Progenitor cell of endocrine pancreas (in vitro differentiated cells): ENCODE measurements at regions not wholly inside any gene's neighbourhood (a gene's known extent, or its start where the extent isn't known, plus 50 kb on each side); places are given as distances from the start of the nearest gene placed in this dataset.

Experiments
- DNase-seq: peaks from one replicate; pipeline ENCODE4 v3.0.0; 2021; ENCODE audit warnings: low spot score; ENCODE audit not compliant: unreplicated experiment
- H3K27ac Mint-ChIP-seq: 2 replicates; pipeline ENCODE4 v1.8.0; 2021; ENCODE audit warnings: mild to moderate bottlenecking, moderate library complexity, mixed read lengths
- H3K27me3 Mint-ChIP-seq: 2 replicates; pipeline ENCODE4 v1.8.0; 2021; ENCODE audit warnings: mixed read lengths
- H3K36me3 Mint-ChIP-seq: 2 replicates; pipeline ENCODE4 v1.8.0; 2022; ENCODE audit warnings: mixed read lengths; ENCODE audit not compliant: insufficient read depth
- H3K4me1 Mint-ChIP-seq: 2 replicates; pipeline ENCODE4 v1.8.0; 2021; ENCODE audit warnings: low read depth, mixed read lengths
- H3K4me3 Mint-ChIP-seq: 2 replicates; pipeline ENCODE4 v1.8.0; 2021; ENCODE audit warnings: low read depth, mild to moderate bottlenecking, moderate library complexity, mixed read lengths
- H3K9me3 Mint-ChIP-seq: 2 replicates; pipeline ENCODE4 v1.8.0; 2021; ENCODE audit warnings: low read depth, mixed read lengths
- TF ChIP-seq, protein P1 (sequence below): fragments of 200-600 bp; sonication (generic); IDR thresholded peaks from one replicate; pipeline ENCODE4 v1.5.0; 2021; ENCODE audit warnings: antibody characterized with exemption, mild to moderate bottlenecking; ENCODE audit not compliant: unreplicated experiment

DNA sequence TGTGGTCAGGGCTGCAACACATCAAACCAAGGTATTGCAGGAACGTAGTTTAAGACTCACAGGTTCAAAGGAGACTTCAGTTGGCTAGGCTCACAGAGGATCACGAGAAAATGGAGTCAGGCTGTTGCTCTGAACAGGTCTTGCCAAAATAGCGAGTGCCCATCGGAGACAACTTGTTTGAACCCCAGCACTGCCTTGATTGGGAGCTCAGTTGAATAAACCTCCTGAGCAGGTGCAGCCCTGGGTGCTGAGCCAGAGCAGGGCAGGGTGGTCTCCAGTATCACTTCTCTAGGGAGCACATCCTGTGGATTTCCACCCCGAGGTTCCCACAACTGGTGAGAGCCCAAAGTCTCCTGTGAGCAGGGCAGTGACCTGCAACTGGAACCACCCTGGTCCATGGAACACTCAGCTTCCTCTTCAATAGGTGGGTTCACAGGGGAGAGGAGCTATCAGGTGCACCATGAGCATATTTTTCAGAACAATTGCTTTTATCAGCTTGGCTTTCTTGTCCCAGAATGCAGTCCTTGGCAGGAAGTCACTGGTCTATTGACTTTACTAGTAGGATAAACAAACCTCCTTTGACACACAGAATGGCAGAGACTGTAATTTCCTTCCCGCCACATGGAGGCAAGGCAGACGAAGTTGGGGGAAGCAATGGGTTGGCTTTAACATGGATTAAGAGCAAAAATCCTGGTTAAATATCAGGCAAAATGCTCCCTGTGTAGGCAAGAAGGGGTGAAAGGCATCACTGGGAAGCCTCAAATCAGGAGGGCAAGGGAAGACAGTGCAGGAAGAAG is 267.7 kb upstream of the FOXQ1 start:
- H3K9me3 Mint-ChIP-seq: no peaks in the 10 kb centered on the region
- H3K27ac Mint-ChIP-seq: no peak overlapping the region
- H3K27me3 Mint-ChIP-seq: peaks cover 8% of the 10 kb centered on the region
- H3K36me3 Mint-ChIP-seq: no peaks in the 10 kb centered on the region
- peaks cover 23% of the 10 kb centered on the region for H3K4me1 Mint-ChIP-seq
- DNase-seq: no peak
- no peak overlapping the region for H3K4me3 Mint-ChIP-seq
- TF ChIP-seq, protein P1, sequence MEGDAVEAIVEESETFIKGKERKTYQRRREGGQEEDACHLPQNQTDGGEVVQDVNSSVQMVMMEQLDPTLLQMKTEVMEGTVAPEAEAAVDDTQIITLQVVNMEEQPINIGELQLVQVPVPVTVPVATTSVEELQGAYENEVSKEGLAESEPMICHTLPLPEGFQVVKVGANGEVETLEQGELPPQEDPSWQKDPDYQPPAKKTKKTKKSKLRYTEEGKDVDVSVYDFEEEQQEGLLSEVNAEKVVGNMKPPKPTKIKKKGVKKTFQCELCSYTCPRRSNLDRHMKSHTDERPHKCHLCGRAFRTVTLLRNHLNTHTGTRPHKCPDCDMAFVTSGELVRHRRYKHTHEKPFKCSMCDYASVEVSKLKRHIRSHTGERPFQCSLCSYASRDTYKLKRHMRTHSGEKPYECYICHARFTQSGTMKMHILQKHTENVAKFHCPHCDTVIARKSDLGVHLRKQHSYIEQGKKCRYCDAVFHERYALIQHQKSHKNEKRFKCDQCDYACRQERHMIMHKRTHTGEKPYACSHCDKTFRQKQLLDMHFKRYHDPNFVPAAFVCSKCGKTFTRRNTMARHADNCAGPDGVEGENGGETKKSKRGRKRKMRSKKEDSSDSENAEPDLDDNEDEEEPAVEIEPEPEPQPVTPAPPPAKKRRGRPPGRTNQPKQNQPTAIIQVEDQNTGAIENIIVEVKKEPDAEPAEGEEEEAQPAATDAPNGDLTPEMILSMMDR: no peak

DNA sequence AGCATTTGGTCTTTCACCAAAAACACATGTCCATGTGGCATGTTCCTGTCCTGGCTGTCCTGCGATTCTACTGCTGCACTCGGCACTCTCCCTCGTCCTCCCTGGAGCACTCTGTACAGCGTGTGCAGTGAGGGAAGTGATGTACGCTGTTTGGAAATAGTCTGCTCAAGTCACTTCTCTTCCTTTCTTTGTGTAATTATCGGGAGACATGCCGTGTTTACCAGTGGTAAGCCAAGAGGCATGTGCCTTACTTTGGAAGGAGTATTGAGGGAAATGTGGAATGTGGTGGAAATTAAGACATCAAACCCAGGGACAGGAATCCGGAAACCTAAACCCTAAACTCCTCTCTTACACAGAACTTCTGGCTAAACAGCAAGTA is 268.5 kb upstream of the FOXQ1 start:
- Mint-ChIP-seq H3K9me3 (no peaks in the 10 kb centered on the region), H3K4me1 (peaks cover 22% of the 10 kb centered on the region), H3K4me3 (no peak overlapping the region), H3K27me3 (peaks cover 8% of the 10 kb centered on the region), H3K27ac (peak overlapping the region; percentile 42), H3K36me3 (no peaks in the 10 kb centered on the region)
- TF ChIP-seq, protein P1: no peak
- DNase-seq: no peak

DNA sequence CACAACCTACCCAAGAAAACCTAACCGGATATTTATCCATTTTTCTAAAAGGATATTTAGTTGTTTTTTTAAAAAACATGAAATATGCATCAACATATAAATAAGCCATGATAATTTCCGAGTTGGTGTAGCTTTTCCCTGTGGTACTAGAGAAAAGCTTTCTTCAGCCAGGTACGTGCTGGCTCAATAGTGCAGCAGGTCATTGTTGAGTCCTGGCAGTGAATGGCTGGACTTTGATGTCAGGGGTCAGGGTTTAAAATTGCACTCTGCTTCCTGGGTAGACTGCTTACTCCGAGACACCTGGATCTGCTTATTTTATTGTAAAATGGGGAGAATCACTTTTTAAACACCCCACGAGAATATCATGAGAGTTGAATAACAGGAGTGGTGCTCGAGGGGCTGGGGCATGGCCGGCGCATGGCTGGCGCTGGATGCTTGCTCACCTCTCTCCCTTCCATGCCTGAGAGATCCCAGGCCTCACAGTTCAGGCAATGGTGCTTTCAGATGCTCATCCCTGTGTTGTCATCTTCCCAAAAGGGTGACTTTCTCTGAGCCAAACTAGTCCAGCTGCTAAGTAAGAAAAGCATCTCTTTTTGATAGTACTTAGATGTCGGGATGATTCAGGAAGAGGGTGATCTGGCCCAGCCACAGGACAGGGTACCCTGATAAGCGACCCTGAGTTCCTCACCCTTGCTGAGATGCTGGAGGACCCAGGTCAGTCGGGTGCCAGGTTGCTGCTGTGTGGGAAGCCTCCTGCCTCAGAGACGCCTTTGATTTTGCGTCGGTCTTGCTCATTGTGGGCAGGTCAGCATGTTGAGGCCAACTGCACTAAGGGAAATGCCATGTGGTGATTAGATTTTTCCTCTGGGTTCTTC is 269.1 kb upstream of the FOXQ1 start:
- H3K27ac Mint-ChIP-seq: no peak overlapping the region
- H3K27me3 Mint-ChIP-seq: peaks cover 8% of the 10 kb centered on the region
- DNase-seq: no peak

DNA sequence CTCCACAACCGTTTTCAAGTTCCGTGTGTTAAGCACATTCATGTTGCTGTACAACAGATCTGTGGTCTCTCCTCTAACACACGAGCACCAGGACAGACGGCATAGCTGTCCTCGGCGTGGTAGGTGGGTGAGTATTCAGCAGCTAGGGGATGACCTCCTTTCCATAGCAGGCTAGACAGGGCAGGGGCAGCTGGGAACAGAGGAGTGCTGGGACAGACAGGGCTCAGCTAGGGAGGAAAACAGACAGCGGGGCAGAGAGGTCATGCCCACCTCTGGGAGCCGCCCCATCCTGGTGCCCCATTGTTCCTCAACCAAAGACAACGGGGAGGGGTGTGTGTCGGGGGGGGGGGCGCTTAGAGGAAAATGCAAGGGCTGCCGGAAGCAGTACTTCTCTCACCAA is 271.5 kb upstream of the FOXQ1 start:
- DNase-seq: no peak
- Mint-ChIP-seq H3K36me3 (no peaks in the 10 kb centered on the region), H3K4me3 (no peak overlapping the region), H3K27ac (no peak overlapping the region), H3K4me1 (peaks cover 22% of the 10 kb centered on the region), H3K9me3 (no peaks in the 10 kb centered on the region), H3K27me3 (peaks cover 8% of the 10 kb centered on the region)
- TF ChIP-seq, protein P1: no peak

More for the DNA sequence above, 269.1 kb upstream of the FOXQ1 start:
- H3K4me1 Mint-ChIP-seq: peaks cover 20% of the 10 kb centered on the region
- H3K9me3 Mint-ChIP-seq: no peaks in the 10 kb centered on the region
- TF ChIP-seq, protein P1: no peak
- no peaks in the 10 kb centered on the region for H3K36me3 Mint-ChIP-seq
- H3K4me3 Mint-ChIP-seq: no peak overlapping the region

DNA sequence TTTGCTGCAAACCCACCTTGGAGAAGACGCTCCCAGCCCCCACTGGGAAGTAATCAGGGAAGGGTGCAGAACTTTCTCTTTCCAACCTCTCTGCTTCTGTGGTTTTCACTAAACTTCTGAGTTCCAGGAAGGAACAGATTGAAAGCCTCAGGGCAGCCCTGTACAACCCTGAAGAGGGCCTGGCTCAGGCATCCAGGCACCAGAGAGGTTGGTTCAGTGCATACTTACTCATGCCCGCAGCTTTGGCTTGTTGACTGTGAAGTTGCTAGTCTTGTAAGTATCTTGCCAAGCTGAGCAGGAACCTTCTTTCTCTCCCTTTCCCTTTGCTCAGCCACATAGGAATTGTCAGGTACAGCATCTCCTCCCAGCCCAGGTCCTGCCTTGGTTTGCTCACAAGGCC is 272.2 kb upstream of the FOXQ1 start:
- TF ChIP-seq, protein P1: no peak
- H3K27ac Mint-ChIP-seq: no peak overlapping the region
- H3K36me3 Mint-ChIP-seq: no peaks in the 10 kb centered on the region
- DNase-seq: no peak
- H3K9me3 Mint-ChIP-seq: no peaks in the 10 kb centered on the region
- peaks cover 4% of the 10 kb centered on the region for H3K27me3 Mint-ChIP-seq
- peaks cover 19% of the 10 kb centered on the region for H3K4me1 Mint-ChIP-seq
- H3K4me3 Mint-ChIP-seq: no peak overlapping the region
